DND-41 (cell line): ENCODE measurements at regions not wholly inside any gene's neighbourhood (a gene's known extent, or its start where the extent isn't known, plus 50 kb on each side); places are given as distances from the start of the nearest gene placed in this dataset.
A peak's percentile ranks its signal among the peaks of the same experiment; 100 is the strongest.

Source experiments
- ATAC-seq: fragments of 200-7000 bp; cut with Tn5 transposase; 3 replicates; pipeline ENCODE4 v1.9.1; 2021; ENCODE audit warnings: low read depth; ENCODE audit not compliant: insufficient read depth
- DNase-seq: peaks from one replicate; pipeline ENCODE4 v3.0.0-alpha.2; 2020
- H2AFZ ChIP-seq: 2 replicates; pipeline ENCODE4 v1.6.0; 2012; ENCODE audit warnings: low read depth, low read length
- H3K27ac ChIP-seq: 2 replicates; pipeline ENCODE4 v1.5.1; 2012; ENCODE audit warnings: low read length, inconsistent platforms
- H3K27me3 ChIP-seq: fragments of 200-600 bp; sonication (generic); 2 replicates; pipeline ENCODE4 v1.6.0; 2012; ENCODE audit warnings: low read length, mild to moderate bottlenecking, inconsistent platforms; ENCODE audit not compliant: insufficient read depth, poor library complexity
- H3K36me3 ChIP-seq: 2 replicates; pipeline ENCODE4 v1.5.1; 2012; ENCODE audit warnings: low read length, inconsistent platforms; ENCODE audit not compliant: insufficient read depth
- H3K4me1 ChIP-seq: 2 replicates; pipeline ENCODE4 v1.5.1; 2012; ENCODE audit warnings: mild to moderate bottlenecking, low read length; ENCODE audit not compliant: insufficient read depth
- H3K4me2 ChIP-seq: 2 replicates; pipeline ENCODE4 v1.6.0; 2012; ENCODE audit warnings: mild to moderate bottlenecking, moderate library complexity, low read length, inconsistent platforms; ENCODE audit not compliant: insufficient read depth
- H3K4me3 ChIP-seq, 2 experiments: fragments of 200-600 bp in 1 of 2; shearing (Covaris generic) in 1 of 2; 2 replicates each; pipeline ENCODE4 v1.5.1; 2012 to 2016; ENCODE audit warnings: inconsistent platforms in 2 of 2, low read length in 2 of 2, mild to moderate bottlenecking in 2 of 2, low read depth in 1 of 2, moderate library complexity in 1 of 2
- H3K79me2 ChIP-seq: 2 replicates; pipeline ENCODE4 v1.6.0; 2012; ENCODE audit warnings: low read length, inconsistent platforms; ENCODE audit not compliant: insufficient read depth
- H3K9ac ChIP-seq: 2 replicates; pipeline ENCODE4 v1.6.0; 2012; ENCODE audit warnings: low read depth, mild to moderate bottlenecking, inconsistent platforms, low read length, moderate library complexity
- H3K9me3 ChIP-seq: 2 replicates; pipeline ENCODE4 v1.5.1; 2012; ENCODE audit warnings: low read length, moderate library complexity, mild to moderate bottlenecking, inconsistent platforms; ENCODE audit not compliant: insufficient read depth, severe bottlenecking
- H4K20me1 ChIP-seq: 2 replicates; pipeline ENCODE4 v1.6.0; 2012; ENCODE audit warnings: low read length; ENCODE audit not compliant: insufficient read depth
- EZH2 ChIP-seq: IDR thresholded peaks from 3 replicates; pipeline ENCODE4 v1.6.1; 2012; ENCODE audit warnings: borderline replicate concordance, low read depth, mild to moderate bottlenecking, moderate library complexity, low read length, inconsistent platforms; ENCODE audit not compliant: severe bottlenecking
- TF ChIP-seq, protein P1 (sequence below): IDR thresholded peaks from 2 replicates; pipeline ENCODE4 v1.5.1; 2012; ENCODE audit warnings: borderline replicate concordance, low read length, moderate library complexity, mild to moderate bottlenecking; ENCODE audit not compliant: poor library complexity, severe bottlenecking; ENCODE audit errors: extremely low read depth

DNA sequence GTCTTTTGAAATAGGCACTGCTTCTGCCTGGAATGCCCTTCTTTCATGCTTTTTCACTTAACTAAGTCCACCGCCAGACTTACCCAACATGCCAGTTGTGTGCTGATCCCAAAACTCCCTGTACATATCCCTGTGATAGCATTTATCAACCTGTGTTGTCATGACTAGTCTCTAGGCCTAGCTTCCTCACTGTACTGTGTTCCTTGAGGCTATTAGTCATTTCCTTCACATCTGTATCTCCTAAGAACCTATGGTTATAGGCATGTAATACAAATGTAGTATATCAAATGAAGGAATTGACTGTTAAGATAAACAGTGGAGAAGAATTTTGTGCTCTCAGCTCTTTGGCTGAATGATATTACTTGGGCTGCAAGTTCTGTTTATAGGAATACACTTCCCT, 184.3 kb downstream of the CYRIA start:
- Histone ChIP-seq H3K79me2 (no peaks in the 10 kb centered on the region), H3K36me3 (no peaks in the 10 kb centered on the region), H3K27ac (no peak overlapping the region), H4K20me1 (no peaks in the 10 kb centered on the region), H3K4me1 (no peaks in the 10 kb centered on the region), H3K9me3 (no peaks in the 10 kb centered on the region), H3K4me2 (no peak overlapping the region), H3K27me3 (no peaks in the 10 kb centered on the region), H2AFZ (no peak overlapping the region), H3K4me3 (no peak overlapping the region), H3K9ac (no peak overlapping the region)
- ATAC-seq = no peak
- no peak for DNase-seq
- no peak for TF ChIP-seq EZH2
- TF ChIP-seq, protein P1, sequence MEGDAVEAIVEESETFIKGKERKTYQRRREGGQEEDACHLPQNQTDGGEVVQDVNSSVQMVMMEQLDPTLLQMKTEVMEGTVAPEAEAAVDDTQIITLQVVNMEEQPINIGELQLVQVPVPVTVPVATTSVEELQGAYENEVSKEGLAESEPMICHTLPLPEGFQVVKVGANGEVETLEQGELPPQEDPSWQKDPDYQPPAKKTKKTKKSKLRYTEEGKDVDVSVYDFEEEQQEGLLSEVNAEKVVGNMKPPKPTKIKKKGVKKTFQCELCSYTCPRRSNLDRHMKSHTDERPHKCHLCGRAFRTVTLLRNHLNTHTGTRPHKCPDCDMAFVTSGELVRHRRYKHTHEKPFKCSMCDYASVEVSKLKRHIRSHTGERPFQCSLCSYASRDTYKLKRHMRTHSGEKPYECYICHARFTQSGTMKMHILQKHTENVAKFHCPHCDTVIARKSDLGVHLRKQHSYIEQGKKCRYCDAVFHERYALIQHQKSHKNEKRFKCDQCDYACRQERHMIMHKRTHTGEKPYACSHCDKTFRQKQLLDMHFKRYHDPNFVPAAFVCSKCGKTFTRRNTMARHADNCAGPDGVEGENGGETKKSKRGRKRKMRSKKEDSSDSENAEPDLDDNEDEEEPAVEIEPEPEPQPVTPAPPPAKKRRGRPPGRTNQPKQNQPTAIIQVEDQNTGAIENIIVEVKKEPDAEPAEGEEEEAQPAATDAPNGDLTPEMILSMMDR = no peak

DNA sequence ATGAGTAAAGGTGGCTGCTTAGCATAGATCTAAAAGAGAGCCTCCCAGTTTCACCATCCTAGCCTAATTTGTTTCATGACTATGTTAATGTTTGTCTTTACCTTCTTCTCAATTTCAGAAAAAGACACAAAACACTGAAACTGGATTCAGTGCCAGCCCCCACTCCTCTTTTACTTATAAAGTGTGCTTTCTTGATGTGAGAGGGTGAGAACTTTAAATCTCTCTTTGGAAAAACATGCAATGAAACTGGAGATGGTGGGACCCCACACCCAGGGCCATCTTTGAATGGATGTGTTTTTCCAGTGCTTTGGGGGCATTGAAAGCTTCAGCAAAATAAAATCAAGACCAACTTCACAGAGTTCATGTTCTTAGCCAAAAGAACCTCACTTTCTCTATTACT, 185.9 kb downstream of the CYRIA start:
- Histone ChIP-seq H2AFZ (no peak overlapping the region), H4K20me1 (no peaks in the 10 kb centered on the region), H3K36me3 (no peaks in the 10 kb centered on the region), H3K4me2 (no peak overlapping the region), H3K27ac (no peak overlapping the region), H3K79me2 (no peaks in the 10 kb centered on the region), H3K9ac (no peak overlapping the region), H3K4me3 (no peak overlapping the region), H3K9me3 (no peaks in the 10 kb centered on the region), H3K27me3 (no peaks in the 10 kb centered on the region), H3K4me1 (no peaks in the 10 kb centered on the region)
- no peak for ATAC-seq
- TF ChIP-seq, protein P1 = no peak
- no peak for TF ChIP-seq EZH2
- DNase-seq = no peak

DNA sequence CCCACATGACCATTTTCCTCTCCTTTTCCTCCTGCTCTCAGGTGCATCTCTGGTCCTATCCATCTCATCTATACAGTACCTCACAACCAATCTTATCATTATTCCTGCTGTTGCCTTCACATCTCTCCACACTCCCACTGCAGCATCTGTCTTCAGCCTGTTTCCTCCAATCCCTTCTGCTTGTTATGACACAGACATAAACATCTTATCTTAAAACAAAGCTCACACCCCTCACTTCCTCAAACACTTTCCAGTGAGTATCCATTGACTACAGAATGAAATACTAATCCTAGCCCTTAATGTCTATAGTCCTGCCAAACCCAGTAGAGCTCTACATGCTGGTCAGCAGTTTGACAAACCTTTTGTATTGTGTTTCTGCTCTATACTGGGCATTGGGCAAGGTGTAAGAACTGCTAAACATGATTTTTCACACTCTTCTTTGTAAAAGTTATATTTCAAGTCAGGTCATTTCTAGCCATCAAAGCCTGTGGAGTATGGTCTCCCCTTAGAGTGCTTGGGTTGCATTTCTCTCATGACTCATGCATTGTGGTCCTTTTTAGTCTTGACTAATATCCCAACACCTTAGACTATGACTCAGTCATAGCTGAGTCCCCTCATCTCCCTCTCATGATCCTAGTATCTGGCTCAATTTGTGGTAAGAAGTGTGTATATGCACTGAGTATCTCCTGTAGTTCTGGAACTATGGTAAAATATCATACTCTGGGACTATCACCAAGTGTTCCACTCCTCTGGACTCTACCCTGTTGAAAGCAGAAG, 187.0 kb downstream of the CYRIA start:
- Histone ChIP-seq H3K36me3 (no peaks in the 10 kb centered on the region), H2AFZ (no peak overlapping the region), H3K9me3 (no peaks in the 10 kb centered on the region), H3K4me2 (no peak overlapping the region), H3K79me2 (no peaks in the 10 kb centered on the region), H3K9ac (no peak overlapping the region), H3K4me3 (no peak overlapping the region), H3K4me1 (no peaks in the 10 kb centered on the region), H4K20me1 (no peaks in the 10 kb centered on the region), H3K27me3 (no peaks in the 10 kb centered on the region), H3K27ac (no peak overlapping the region)
- ATAC-seq (0 out of 3 replicates have a peak, but pooled peaks have one; percentile 35), DNase-seq (no peak)
- TF ChIP-seq, protein P1 = no peak
- no peak for TF ChIP-seq EZH2
